ENCODE measurements at regions not wholly inside any gene's neighbourhood (a gene's known extent, or its start where the extent isn't known, plus 50 kb on each side); places are given as distances from the start of the nearest gene placed in this dataset.
"Not testable (repeated sequence)": the region's sequence is repeated elsewhere in the genome, so short reads cannot be mapped to it uniquely, and the experiment has no call there.

DNA sequence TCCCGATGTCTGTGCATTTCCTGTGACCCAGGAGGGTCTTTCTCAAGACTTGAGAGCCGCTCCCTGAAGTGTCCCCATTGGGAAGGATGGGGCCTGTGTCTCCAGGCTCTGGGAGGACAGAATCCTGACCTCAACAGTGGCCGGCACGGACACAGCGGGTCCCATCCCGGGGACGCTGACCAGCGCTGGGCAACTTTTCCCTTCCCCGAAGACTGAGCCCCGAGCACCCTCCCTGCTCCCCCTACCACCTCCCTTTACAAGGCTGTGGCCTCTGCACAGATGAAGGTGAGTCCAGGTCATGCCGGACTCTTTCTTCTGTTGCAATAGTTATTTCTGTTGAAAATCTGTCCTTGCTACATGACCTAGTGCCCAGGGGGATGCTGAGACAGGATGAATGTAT, 135.7 kb downstream of the TMEM121 start:
- not testable (repeated sequence) for TF ChIP-seq POLR2AphosphoS5 (IDR thresholded peaks at IDR 0.05; ENCODE audit: borderline replicate concordance, low read depth, low read length); EZH2 (IDR thresholded peaks at IDR 0.05); FOXP2 (optimal IDR thresholded peaks at IDR 0.05; ENCODE audit: control extremely low read depth, extremely low read length, insufficient read depth)

All from SK-N-MC (cell line).